HCT116 (cell line): ENCODE measurements at regions not wholly inside any gene's neighbourhood (a gene's known extent, or its start where the extent isn't known, plus 50 kb on each side); places are given as distances from the start of the nearest gene placed in this dataset.

Source experiments
- ATAC-seq: fragments of 200-7000 bp; cut with Tn5 transposase; 2 replicates; pipeline ENCODE4 v1.9.1; 2020; ENCODE audit warnings: mild to moderate bottlenecking, moderate library complexity
- BruUV-seq: library from RNA; stranded (reverse); fragments of 400-500 nt; replicated peaks from 2 replicates; lab custom pipeline; 2021; lab: Mats Ljungman, UMichigan
- CTCF ChIA-PET: fragments of 300-600 bp; sonication (Branson Sonifier 250); formaldehyde crosslinking; loops from one replicate; lab custom pipeline; 2021; ENCODE audit warnings: antibody characterized with exemption; lab: Charles Lee
- POLR2A ChIA-PET: fragments of 300-600, 350-600 bp; sonication (Branson Sonifier 250); formaldehyde crosslinking; loops from one replicate; lab custom pipeline; 2021; ENCODE audit warnings: antibody characterized with exemption; lab: Charles Lee
- RAD21 ChIA-PET, 2 experiments: fragments of 300-600 bp; sonication (Branson Sonifier 250); formaldehyde crosslinking; loops; one replicate each; lab custom pipeline; 2023; ENCODE audit warnings: low total read pairs in 2 of 2; ENCODE audit not compliant: uncharacterized antibody in 2 of 2, unreplicated experiment in 2 of 2, low non-redundant PET in 1 of 2; lab: Charles Lee
- DNase-seq: peaks from one replicate; pipeline ENCODE4 v3.0.0-alpha.2; 2010; ENCODE audit warnings: low read depth, low spot score
- H2AFZ ChIP-seq: fragments of 200-600 bp; shearing (Covaris generic), sonication (generic); 2 replicates; pipeline ENCODE4 v1.6.1; 2017; ENCODE audit warnings: low read depth, mixed run types, mixed read lengths, antibody characterized with exemption, low read length; ENCODE audit not compliant: poor library complexity, severe bottlenecking
- H3K27ac ChIP-seq: 2 replicates; pipeline ENCODE4 v1.5.1; 2012; ENCODE audit warnings: low read depth, low read length
- H3K27me3 ChIP-seq: fragments of 200-600 bp; sonication (generic); 2 replicates; pipeline ENCODE4 v1.6.1; 2016; ENCODE audit warnings: mixed run types, low read length, mixed read lengths; ENCODE audit not compliant: insufficient read depth
- H3K36me3 ChIP-seq, 2 experiments: fragments of 200-500 bp in 1 of 2; fragments of 200-600 bp in 1 of 2; sonication (Bioruptor generic) in 1 of 2; sonication (generic) in 1 of 2; 2 replicates each; pipeline versions ENCODE4 v1.5.1 to v1.6.1; 2014 to 2016; ENCODE audit warnings: low read length in 2 of 2, inconsistent platforms in 1 of 2, mixed read lengths in 1 of 2, mixed run types in 1 of 2; ENCODE audit not compliant: insufficient read depth in 2 of 2, control insufficient read depth in 1 of 2
- H3K4me1 ChIP-seq, 2 experiments: fragments of 200-600 bp in 1 of 2; sonication (generic) in 1 of 2; 2 replicates each; pipeline versions ENCODE4 v1.5.1 to v1.6.1; 2012 to 2017; ENCODE audit warnings: low read length in 2 of 2, inconsistent platforms in 1 of 2, mild to moderate bottlenecking in 1 of 2, mixed read lengths in 1 of 2, mixed run types in 1 of 2, moderate library complexity in 1 of 2; ENCODE audit not compliant: insufficient read depth in 2 of 2, control insufficient read depth in 1 of 2
- H3K4me2 ChIP-seq: fragments of 200-600 bp; sonication (generic); 2 replicates; pipeline ENCODE4 v1.6.1; 2017; ENCODE audit warnings: mixed run types, low read length, mixed read lengths
- H3K4me3 ChIP-seq, 2 experiments: fragments of 200-600 bp in 1 of 2; sonication (generic) in 1 of 2; replicated peaks in 1 of 2; 2 replicates each; pipeline ENCODE4 v1.5.1; 2011 to 2016; ENCODE audit warnings: low read length in 2 of 2, control low read depth in 1 of 2, low read depth in 1 of 2, mild to moderate bottlenecking in 1 of 2, mixed read lengths in 1 of 2, mixed run types in 1 of 2
- H3K79me2 ChIP-seq: fragments of 200-600 bp; sonication (generic); 2 replicates; pipeline ENCODE4 v1.6.1; 2017; ENCODE audit warnings: mild to moderate bottlenecking, mixed run types, low read length, moderate library complexity, mixed read lengths; ENCODE audit not compliant: insufficient read depth
- H3K9ac ChIP-seq: fragments of 200-600 bp; sonication (generic); 2 replicates; pipeline ENCODE4 v1.6.1; 2016; ENCODE audit warnings: low read length, mixed read lengths
- H3K9me2 ChIP-seq: fragments of 200-600 bp; sonication (generic), shearing (Covaris generic); 2 replicates; pipeline ENCODE4 v1.6.1; 2017; ENCODE audit warnings: mixed run types, mild to moderate bottlenecking, moderate library complexity; ENCODE audit not compliant: insufficient read depth
- H3K9me3 ChIP-seq, 2 experiments: fragments of 200-500 bp in 1 of 2; fragments of 200-600 bp in 1 of 2; sonication (Bioruptor generic) in 1 of 2; sonication (generic) in 1 of 2; 2 replicates each; pipeline ENCODE4 v1.6.1; 2014 to 2017; ENCODE audit warnings: low read length in 2 of 2, mixed read lengths in 2 of 2, inconsistent platforms in 1 of 2, low read depth in 1 of 2, mild to moderate bottlenecking in 1 of 2, mixed run types in 1 of 2, moderate library complexity in 1 of 2; ENCODE audit not compliant: control insufficient read depth in 1 of 2, insufficient read depth in 1 of 2
- H4K20me1 ChIP-seq: fragments of 200-600 bp; sonication (generic), shearing (Covaris generic); 2 replicates; pipeline ENCODE4 v1.6.1; 2017; ENCODE audit warnings: mixed run types, mild to moderate bottlenecking, moderate library complexity; ENCODE audit not compliant: insufficient read depth
- CBX3 ChIP-seq: IDR thresholded peaks from 2 replicates; pipeline ENCODE4 v1.6.1; 2012; ENCODE audit warnings: low read depth
- CTCF ChIP-seq, 3 experiments: fragments of 200-600 bp in 1 of 3; sonication (generic) in 1 of 3; IDR thresholded peaks in 2 of 3; conservative IDR thresholded peaks in 1 of 3; 2 replicates each; pipeline ENCODE4 v1.5.1; 2012 to 2017; ENCODE audit warnings: low read depth in 2 of 3, low read length in 2 of 3, antibody characterized with exemption in 1 of 3, borderline replicate concordance in 1 of 3, control low read depth in 1 of 3, mild to moderate bottlenecking in 1 of 3, mixed read lengths in 1 of 3, mixed run types in 1 of 3, moderate library complexity in 1 of 3; ENCODE audit not compliant: insufficient read depth in 1 of 3
- EGR1 ChIP-seq: IDR thresholded peaks from 2 replicates; pipeline ENCODE4 v1.6.1; 2012; ENCODE audit warnings: low read depth
- ELF1 ChIP-seq: IDR thresholded peaks from 2 replicates; pipeline ENCODE4 v1.6.1; 2012; ENCODE audit warnings: low read depth, borderline replicate concordance
- EZH2phosphoT487 ChIP-seq: fragments of 200-600 bp; IDR thresholded peaks from 2 replicates; pipeline ENCODE4 v1.6.1; 2018; ENCODE audit warnings: antibody characterized with exemption, borderline replicate concordance
- JUND ChIP-seq: IDR thresholded peaks from 2 replicates; pipeline ENCODE4 v1.6.1; 2012
- POLR2A ChIP-seq: IDR thresholded peaks from 2 replicates; pipeline ENCODE4 v1.7.0; 2011; ENCODE audit warnings: borderline replicate concordance; ENCODE audit not compliant: insufficient read depth, insufficient read length; ENCODE audit errors: extremely low read depth
- POLR2AphosphoS5 ChIP-seq: IDR thresholded peaks from 2 replicates; pipeline ENCODE4 v1.6.1; 2011; ENCODE audit warnings: mild to moderate bottlenecking, low read depth, low read length, moderate library complexity
- RAD21 ChIP-seq: IDR thresholded peaks from 2 replicates; pipeline ENCODE4 v1.6.1; 2012; ENCODE audit warnings: low read depth, mild to moderate bottlenecking
- REST ChIP-seq: IDR thresholded peaks from 2 replicates; pipeline ENCODE4 v1.6.1; 2012; ENCODE audit warnings: low read depth
- SIN3A ChIP-seq: IDR thresholded peaks from 2 replicates; pipeline ENCODE4 v1.6.1; 2012; ENCODE audit warnings: low read depth
- SP1 ChIP-seq: IDR thresholded peaks from 2 replicates; pipeline ENCODE4 v1.6.1; 2012; ENCODE audit warnings: low read depth
- SRF ChIP-seq: IDR thresholded peaks from 2 replicates; pipeline ENCODE4 v1.6.1; 2012; ENCODE audit warnings: low read depth
- TCF7L2 ChIP-seq: IDR thresholded peaks from 2 replicates; pipeline ENCODE4 v1.7.0; 2011; ENCODE audit warnings: borderline replicate concordance, inconsistent platforms; ENCODE audit not compliant: insufficient read depth, insufficient read length; ENCODE audit errors: extremely low read depth
- YY1 ChIP-seq: IDR thresholded peaks from 2 replicates; pipeline ENCODE4 v1.6.1; 2011; ENCODE audit warnings: low read length, low read depth, moderate library complexity, mild to moderate bottlenecking; ENCODE audit not compliant: insufficient replicate concordance; ENCODE audit errors: extremely low read depth
- ZBTB33 ChIP-seq: IDR thresholded peaks from 2 replicates; pipeline ENCODE4 v1.6.1; 2011; ENCODE audit warnings: mild to moderate bottlenecking, low read length, moderate library complexity; ENCODE audit not compliant: insufficient replicate concordance; ENCODE audit errors: extremely low read depth
- ZNF274 ChIP-seq: fragments of 200-500 bp; sonication (Bioruptor generic); IDR thresholded peaks from 2 replicates; pipeline ENCODE4 v1.6.1; 2014; ENCODE audit warnings: mild to moderate bottlenecking, low read depth, low read length, inconsistent platforms
- intact Hi-C: fragments of 100-400 bp; cut with micrococcal nuclease; formaldehyde crosslinking; loops from 2 replicates; pipeline ENCODE4 v1.10.0; 2022
- TF ChIP-seq, protein P1 (sequence below): IDR thresholded peaks from 2 replicates; pipeline ENCODE4 v1.6.1; 2012

DNA sequence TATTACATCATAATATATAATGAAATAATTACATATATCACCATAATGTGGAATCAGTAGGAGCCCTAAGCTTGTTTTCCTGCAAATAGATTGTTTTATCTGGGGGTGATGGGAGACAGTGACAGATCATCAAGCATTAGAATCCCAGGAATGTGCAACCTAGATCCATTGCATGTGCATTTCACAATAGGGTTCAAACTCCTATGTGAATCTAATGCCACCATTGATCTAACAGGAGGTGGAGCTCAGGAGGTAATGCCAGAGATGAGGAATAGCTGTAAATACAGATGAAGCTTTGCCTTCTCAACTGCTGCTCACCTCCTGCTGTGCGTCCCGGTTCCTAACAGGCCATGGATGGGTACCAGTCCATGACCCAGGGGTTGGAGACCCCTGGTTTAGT is 63.8 kb upstream of the CHORDC1 start:
- ChIA-PET POLR2A (no interaction called here), RAD21 (no interaction called here), CTCF (no interaction called here)
- no peak overlapping the region for H3K4me2 ChIP-seq
- H3K36me3 ChIP-seq, result no peaks in the 10 kb centered on the region
- BruUV-seq, result no TSS peak
- H3K27ac ChIP-seq, result no peak overlapping the region
- H3K9ac ChIP-seq, result no peak overlapping the region
- intact Hi-C loops, result no loop called here
- H3K9me2 ChIP-seq, result no peaks in the 10 kb centered on the region
- TF ChIP-seq POLR2AphosphoS5 (no peak), SIN3A (no peak), ZNF274 (no peak), SP1 (no peak), EGR1 (no peak), CTCF (IDR thresholded peaks at IDR 0.05 in 2 of 3, conservative IDR thresholded peaks at IDR 0.05 in 1 of 3; ENCODE audit: borderline replicate concordance in 1 of 3, insufficient read depth in 1 of 3, low read depth in 2 of 3, low read length in 2 of 3) (no peak), TCF7L2 (no peak), REST (no peak), JUND (no peak), EZH2phosphoT487 (no peak), SRF (no peak), ZBTB33 (no peak), ELF1 (no peak), YY1 (no peak), CBX3 (no peak), RAD21 (no peak), POLR2A (no peak)
- TF ChIP-seq, protein P1, sequence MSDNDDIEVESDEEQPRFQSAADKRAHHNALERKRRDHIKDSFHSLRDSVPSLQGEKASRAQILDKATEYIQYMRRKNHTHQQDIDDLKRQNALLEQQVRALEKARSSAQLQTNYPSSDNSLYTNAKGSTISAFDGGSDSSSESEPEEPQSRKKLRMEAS, result no peak
- no peaks in the 10 kb centered on the region for H3K79me2 ChIP-seq
- H2AFZ ChIP-seq, result no peak overlapping the region
- no peaks in the 10 kb centered on the region for H3K27me3 ChIP-seq
- no peaks in the 10 kb centered on the region for H3K9me3 ChIP-seq
- ATAC-seq (no peak), DNase-seq (no peak)
- no peak overlapping the region for H3K4me3 ChIP-seq
- no peaks in the 10 kb centered on the region for H4K20me1 ChIP-seq
- H3K4me1 ChIP-seq, result no peaks in the 10 kb centered on the region
